NT2/D1 (cell line): ENCODE measurements at regions not wholly inside any gene's neighbourhood (a gene's known extent, or its start where the extent isn't known, plus 50 kb on each side); places are given as distances from the start of the nearest gene placed in this dataset.

Source experiments
- YY1 ChIP-seq: IDR thresholded peaks from 2 replicates; pipeline ENCODE4 v1.6.1; 2011; ENCODE audit not compliant: insufficient read length, insufficient read depth
- ZNF274 ChIP-seq: IDR thresholded peaks from 2 replicates; pipeline ENCODE4 v1.6.1; 2011; ENCODE audit warnings: mild to moderate bottlenecking, low read depth, low read length

- TF ChIP-seq YY1 (no peak), ZNF274 (no peak)
These were observed 642.4 kb downstream of the TNS3 start for GRCh38 chr7:46939558-46939957.
